Sciatic nerve (tissue), 2 donors: ENCODE measurements at regions not wholly inside any gene's neighbourhood (a gene's known extent, or its start where the extent isn't known, plus 50 kb on each side); places are given as distances from the start of the nearest gene placed in this dataset.
"Not testable (repeated sequence)": the region's sequence is repeated elsewhere in the genome, so short reads cannot be mapped to it uniquely, and the experiment has no call there.

Experiments used
- ATAC-seq: fragments of 200-7000 bp; cut with Tn5 transposase; one replicate; pipeline ENCODE4 v1.9.1; 2020; ENCODE audit warnings: mild to moderate bottlenecking, moderate library complexity
- DNase-seq: peaks from one replicate; pipeline ENCODE4 v3.0.0-alpha.2; 2020; ENCODE audit warnings: low spot score
- intact Hi-C: fragments of 100-400 bp; cut with DNase I; formaldehyde crosslinking; loops from one replicate; pipeline ENCODE4 v1.14.2; 2022
- donor health status: DM: no; HTN: no; CAD: no.
- donor health status: DM: no; HTN: no; CAD: no.

DNA sequence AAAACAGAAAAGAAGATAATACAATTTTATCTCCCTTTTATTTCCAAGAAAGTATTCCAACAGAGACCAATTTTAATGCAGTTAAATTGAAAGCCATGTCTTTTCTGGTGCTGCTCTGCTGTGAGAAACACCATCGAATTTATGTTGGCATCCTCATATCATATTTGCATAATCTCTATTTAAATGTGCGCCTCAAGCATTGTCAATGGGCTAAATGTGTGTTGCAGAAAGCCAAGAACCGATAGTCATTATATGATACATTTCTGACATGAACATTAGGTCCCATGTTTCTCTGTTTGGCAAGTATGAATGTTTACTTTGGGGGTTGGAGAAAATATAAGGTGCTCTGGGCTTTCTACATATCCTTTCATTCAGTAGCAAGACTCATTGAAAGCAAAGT is 1023.5 kb upstream of the CELF2 start:
- ATAC-seq = no peak
- intact Hi-C loops = no loop called here
- DNase-seq = no peak

- intact Hi-C loops = no loop called here
- no peak for ATAC-seq
- DNase-seq = no peak
Measured at GRCh38 chr10:9999627-10000026, 1018.0 kb upstream of the CELF2 start.

GRCh38 chr10:10007957-10008356 is 1009.7 kb upstream of the CELF2 start:
- intact Hi-C loops = no loop called here
- DNase-seq (no peak), ATAC-seq (no peak)

DNA sequence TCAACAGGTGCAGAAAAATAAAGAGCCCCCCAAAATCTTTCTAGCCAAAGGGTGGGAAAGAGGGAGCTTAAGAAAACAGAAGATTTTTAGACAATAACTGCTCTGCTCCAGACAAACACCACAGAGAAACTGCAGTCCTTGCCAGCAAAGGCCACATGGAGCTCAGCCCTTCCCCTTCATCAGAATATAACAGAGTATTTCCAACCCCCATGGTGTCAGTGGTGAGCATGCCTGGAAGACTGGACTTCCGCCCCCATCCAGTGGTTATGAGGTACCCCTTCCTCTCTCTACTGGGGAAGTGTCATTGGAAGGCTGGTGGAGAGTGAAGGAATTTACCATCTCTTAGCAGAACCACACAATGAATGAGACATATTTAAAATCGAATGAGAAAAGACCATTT is 1007.3 kb upstream of the CELF2 start:
- ATAC-seq (no peak), DNase-seq (no peak)
- intact Hi-C loops = no loop called here

DNA sequence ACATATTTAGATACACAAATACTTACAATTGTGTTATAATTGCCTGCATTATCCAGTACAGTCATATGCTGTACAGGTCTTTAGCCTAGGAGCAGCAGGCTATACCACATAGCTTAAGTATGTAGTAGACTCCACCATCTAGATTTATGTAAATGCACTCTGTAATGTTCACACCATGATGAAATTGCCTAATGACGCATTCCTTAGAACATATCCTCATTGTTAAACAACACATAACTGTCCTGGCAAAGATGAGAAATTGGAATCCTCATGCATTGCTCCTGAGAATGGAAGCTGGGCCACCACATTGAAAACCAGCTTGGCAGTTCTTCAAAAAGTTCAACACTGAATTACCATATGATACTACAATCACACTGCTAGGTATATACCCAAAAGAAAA is 1002.8 kb upstream of the CELF2 start:
- no peak for DNase-seq
- intact Hi-C loops = no loop called here
- no peak for ATAC-seq

- DNase-seq (no peak), ATAC-seq (no peak)
- intact Hi-C loops = no loop called here
Measured at GRCh38 chr10:10017716-10018115, 1000.0 kb upstream of the CELF2 start.

- no peak for DNase-seq
- no peak for ATAC-seq
- intact Hi-C loops = no loop called here
Measured at GRCh38 chr10:10020945-10021344, 996.7 kb upstream of the CELF2 start.

DNA sequence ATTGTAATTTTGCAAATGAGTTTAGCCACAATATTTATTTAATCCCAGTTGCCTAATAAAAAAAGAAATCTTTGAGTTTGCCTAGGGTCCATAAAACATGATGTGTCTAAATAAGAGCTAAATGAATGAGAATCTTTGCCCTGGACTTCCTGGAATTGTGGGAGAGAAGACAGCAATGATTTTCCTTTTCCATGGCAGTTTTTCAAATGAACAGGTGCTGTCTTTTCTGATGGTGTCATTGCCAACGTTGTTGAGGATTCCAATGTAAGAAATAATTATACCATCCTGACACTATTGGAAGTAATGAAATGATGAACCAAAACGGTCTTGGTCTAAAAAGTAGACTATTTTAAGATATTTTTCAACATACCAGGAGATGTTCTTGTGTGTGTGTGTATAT is 984.7 kb upstream of the CELF2 start:
- ATAC-seq (no peak), DNase-seq (no peak)
- intact Hi-C loops = no loop called here

DNA sequence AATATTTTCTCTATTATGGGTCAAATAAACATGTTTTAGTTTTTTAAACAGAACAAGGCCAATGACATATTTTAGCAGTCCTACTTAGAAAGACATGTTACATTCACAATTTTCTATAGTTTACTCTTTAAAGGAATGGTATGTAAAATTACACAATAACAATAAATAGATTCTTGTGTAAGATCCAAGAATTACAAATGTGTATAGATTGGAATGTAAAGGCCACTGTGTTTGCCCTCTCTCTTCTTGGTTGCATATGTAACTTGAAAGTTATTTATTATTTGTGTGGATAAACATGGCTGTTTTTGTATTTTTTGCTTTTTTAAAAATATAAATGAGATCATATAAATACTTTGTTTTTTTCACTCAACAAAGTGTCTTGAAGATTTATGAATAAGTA is 979.3 kb upstream of the CELF2 start:
- intact Hi-C loops = no loop called here
- no peak for DNase-seq
- no peak for ATAC-seq

GRCh38 chr10:10039595-10039994 is 978.1 kb upstream of the CELF2 start:
- intact Hi-C loops = no loop called here
- DNase-seq (no peak), ATAC-seq (no peak)

GRCh38 chr10:10043083-10043482 is 974.6 kb upstream of the CELF2 start:
- no peak for ATAC-seq
- intact Hi-C loops = no loop called here
- DNase-seq = no peak

- DNase-seq (no peak), ATAC-seq (no peak)
- intact Hi-C loops = no loop called here
Measured at GRCh38 chr10:10044922-10045764, 972.5 kb upstream of the CELF2 start.

DNA sequence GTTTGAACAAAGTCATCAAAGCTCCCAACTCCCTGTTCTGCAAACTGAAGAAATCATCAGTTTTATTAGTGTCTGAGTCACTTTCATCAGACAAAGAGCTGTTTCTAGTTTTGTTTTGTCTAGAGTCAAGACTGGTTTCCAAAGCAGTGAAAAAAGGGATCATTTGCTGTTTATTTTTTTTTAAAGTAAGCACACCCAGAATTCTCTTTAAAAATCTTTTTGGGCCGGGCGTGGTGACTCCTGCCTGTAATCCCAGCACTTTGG is 972.0 kb upstream of the CELF2 start:
- no peak for DNase-seq
- no peak for ATAC-seq
- intact Hi-C loops = no loop called here

DNA sequence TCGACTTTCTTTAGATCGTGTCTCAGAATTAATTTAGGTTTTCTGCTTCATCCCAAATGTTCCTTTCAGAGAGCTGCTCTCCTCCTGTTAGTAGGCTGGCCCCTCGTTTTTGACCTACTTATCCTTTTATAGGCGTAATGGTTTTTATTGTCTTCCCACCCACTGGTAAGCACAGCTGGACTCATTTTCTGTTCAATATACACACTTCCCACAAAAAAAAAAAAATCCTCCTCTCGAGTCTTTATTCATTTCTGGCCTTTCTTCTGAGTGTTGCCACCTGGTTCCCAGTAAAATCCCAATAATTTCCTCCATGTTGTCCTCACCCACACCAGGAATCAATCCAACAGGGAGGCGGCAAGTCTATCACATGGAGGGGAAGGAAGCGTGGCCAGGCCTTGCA is 970.2 kb upstream of the CELF2 start:
- no peak for DNase-seq
- no peak for ATAC-seq
- intact Hi-C loops = no loop called here

DNA sequence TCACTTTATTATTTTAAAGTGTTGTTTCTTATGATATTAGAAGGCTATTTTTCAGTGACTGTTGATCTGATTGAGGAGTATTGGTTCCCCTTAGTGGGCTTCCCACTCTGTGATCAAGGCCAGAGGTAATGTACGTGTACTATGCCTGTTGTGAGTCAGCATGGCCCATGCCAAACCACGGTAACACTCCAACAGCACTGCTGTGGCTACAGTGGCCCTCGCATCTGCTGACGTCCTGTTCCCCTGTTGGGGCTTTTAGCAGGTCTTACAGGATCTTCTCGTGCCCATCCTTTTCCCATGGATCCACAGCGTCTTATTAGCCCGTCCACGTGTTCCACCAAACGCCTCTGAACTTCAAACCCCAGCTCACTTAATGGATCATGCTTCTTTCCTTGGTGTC is 964.6 kb upstream of the CELF2 start:
- intact Hi-C loops = no loop called here
- ATAC-seq = no peak
- no peak for DNase-seq

DNA sequence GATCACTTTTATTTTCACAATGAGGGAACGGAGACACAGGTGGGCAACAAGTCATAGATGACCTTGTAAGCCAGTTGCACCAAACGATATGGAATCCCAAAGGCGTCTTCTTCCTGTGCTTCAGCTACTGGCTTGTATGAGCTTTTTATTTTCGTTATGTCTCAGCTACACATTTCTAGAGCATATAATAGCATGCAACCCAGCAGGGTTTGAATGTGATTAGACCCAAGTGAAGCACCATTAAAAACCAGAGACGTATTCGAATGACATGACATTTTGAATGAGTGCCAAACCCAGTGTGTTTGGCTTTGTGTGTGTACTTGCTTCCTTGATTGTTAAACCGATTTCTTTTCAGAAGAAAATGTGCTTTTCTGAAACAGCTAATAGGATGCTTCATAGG is 963.2 kb upstream of the CELF2 start:
- intact Hi-C loops = no loop called here
- DNase-seq (no peak), ATAC-seq (no peak)

- DNase-seq (no peak), ATAC-seq (no peak)
- intact Hi-C loops = no loop called here
Measured at GRCh38 chr10:10055656-10056442, 961.8 kb upstream of the CELF2 start.

- no peak for ATAC-seq
- no peak for DNase-seq
- intact Hi-C loops = no loop called here
Measured at GRCh38 chr10:10056961-10057360, 960.7 kb upstream of the CELF2 start.

GRCh38 chr10:10067644-10068043 is 950.0 kb upstream of the CELF2 start:
- intact Hi-C loops = no loop called here
- DNase-seq (no peak), ATAC-seq (no peak)

DNA sequence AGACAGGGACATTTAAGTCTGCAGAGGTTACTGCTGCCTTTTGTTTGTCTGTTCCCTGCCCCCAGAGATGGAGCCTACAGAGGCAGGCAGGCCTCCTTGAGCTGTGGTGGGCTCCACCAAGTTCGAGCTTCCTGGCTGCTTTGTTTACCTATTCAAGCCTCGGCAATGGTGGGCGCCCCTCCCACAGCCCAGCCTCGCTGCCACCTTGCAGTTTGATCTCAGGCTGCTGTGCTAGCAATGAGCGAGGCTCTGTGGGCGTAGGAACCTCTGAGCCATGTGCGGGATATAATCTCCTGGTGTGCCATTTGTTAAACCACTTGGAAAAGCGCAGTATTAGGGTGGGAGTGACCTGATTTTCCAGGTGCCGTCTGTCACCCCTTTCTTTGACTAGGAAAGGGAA is 942.8 kb upstream of the CELF2 start:
- ATAC-seq, DNase-seq, intact Hi-C loops: not testable (repeated sequence)

- DNase-seq = no peak
- intact Hi-C loops = no loop called here
Measured at GRCh38 chr10:10078446-10078845, 939.2 kb upstream of the CELF2 start.

More at GRCh38 chr10:10078446-10078845, 939.2 kb upstream of the CELF2 start:
- ATAC-seq = no peak
